ENCODE measurements at regions not wholly inside any gene's neighbourhood (a gene's known extent, or its start where the extent isn't known, plus 50 kb on each side); places are given as distances from the start of the nearest gene placed in this dataset.

- Mint-ChIP-seq H3K4me1 (no peaks in the 10 kb centered on the region), H3K4me3 (no peak overlapping the region), H3K9me3 (peaks cover 2% of the 10 kb centered on the region), H3K36me3 (ENCODE audit: low read depth) (no peaks in the 10 kb centered on the region), H3K27ac (no peak overlapping the region), H3K27me3 (ENCODE audit: low read depth) (no peaks in the 10 kb centered on the region)
- TF ChIP-seq CTCF (IDR thresholded peaks at IDR 0.05; ENCODE audit: unreplicated experiment in 3 of 3), result no peak
These were observed 147.1 kb upstream of the IRS2 start for GRCh38 chr13:109933476-109933875.

- Mint-ChIP-seq H3K9me3 (no peaks in the 10 kb centered on the region), H3K4me3 (no peak overlapping the region), H3K27me3 (ENCODE audit: low read depth) (no peaks in the 10 kb centered on the region), H3K27ac (no peak overlapping the region), H3K4me1 (no peaks in the 10 kb centered on the region), H3K36me3 (ENCODE audit: low read depth) (no peaks in the 10 kb centered on the region)
- TF ChIP-seq CTCF (IDR thresholded peaks at IDR 0.05; ENCODE audit: unreplicated experiment in 3 of 3), result no peak
These were observed 138.0 kb upstream of the IRS2 start for GRCh38 chr13:109924376-109924775.

GRCh38 chr13:109922518-109922917 lies 136.1 kb upstream of the IRS2 start:
- Mint-ChIP-seq H3K4me1 (no peaks in the 10 kb centered on the region), H3K4me3 (no peak overlapping the region), H3K27ac (no peak overlapping the region), H3K36me3 (ENCODE audit: low read depth) (no peaks in the 10 kb centered on the region), H3K27me3 (ENCODE audit: low read depth) (no peaks in the 10 kb centered on the region), H3K9me3 (no peaks in the 10 kb centered on the region)
- no peak for TF ChIP-seq CTCF (IDR thresholded peaks at IDR 0.05; ENCODE audit: unreplicated experiment in 3 of 3)

GRCh38 chr13:109919715-109920375 lies 133.5 kb upstream of the IRS2 start:
- no peaks in the 10 kb centered on the region for H3K27me3 Mint-ChIP-seq (ENCODE audit: low read depth)
- no peaks in the 10 kb centered on the region for H3K4me1 Mint-ChIP-seq
- no peaks in the 10 kb centered on the region for H3K9me3 Mint-ChIP-seq

GRCh38 chr13:109918179-109918711 lies 131.9 kb upstream of the IRS2 start:
- no peak overlapping the region for H3K4me3 Mint-ChIP-seq
- no peaks in the 10 kb centered on the region for H3K27me3 Mint-ChIP-seq (ENCODE audit: low read depth)
- no peak overlapping the region for H3K27ac Mint-ChIP-seq
- TF ChIP-seq CTCF (IDR thresholded peaks at IDR 0.05; ENCODE audit: unreplicated experiment in 3 of 3), result no peak
- H3K9me3 Mint-ChIP-seq, result no peaks in the 10 kb centered on the region
- H3K4me1 Mint-ChIP-seq, result no peaks in the 10 kb centered on the region
- H3K36me3 Mint-ChIP-seq (ENCODE audit: low read depth), result no peaks in the 10 kb centered on the region

More at GRCh38 chr13:109919715-109920375, 133.5 kb upstream of the IRS2 start:
- H3K27ac Mint-ChIP-seq, result no peak overlapping the region
- no peak overlapping the region for H3K4me3 Mint-ChIP-seq
- TF ChIP-seq CTCF (IDR thresholded peaks at IDR 0.05; ENCODE audit: unreplicated experiment in 3 of 3), result no peak
- H3K36me3 Mint-ChIP-seq (ENCODE audit: low read depth), result no peaks in the 10 kb centered on the region

- H3K27me3 Mint-ChIP-seq (ENCODE audit: low read depth), result no peaks in the 10 kb centered on the region
These were observed 131.0 kb upstream of the IRS2 start for GRCh38 chr13:109917422-109917821.

More at GRCh38 chr13:109917422-109917821, 131.0 kb upstream of the IRS2 start:
- Mint-ChIP-seq H3K9me3 (no peaks in the 10 kb centered on the region), H3K4me1 (no peaks in the 10 kb centered on the region), H3K4me3 (no peak overlapping the region), H3K27ac (no peak overlapping the region), H3K36me3 (ENCODE audit: low read depth) (no peaks in the 10 kb centered on the region)
- TF ChIP-seq CTCF (IDR thresholded peaks at IDR 0.05; ENCODE audit: unreplicated experiment in 3 of 3), result no peak

Measured in nephron (organoid).